IMR-90 (cell line): ENCODE measurements at regions not wholly inside any gene's neighbourhood (a gene's known extent, or its start where the extent isn't known, plus 50 kb on each side); places are given as distances from the start of the nearest gene placed in this dataset.

Experiments
- ATAC-seq: fragments of 200-7000 bp; cut with Tn5 transposase; 2 replicates; pipeline ENCODE4 v1.9.1; 2020; ENCODE audit warnings: low read depth, mild to moderate bottlenecking, moderate library complexity
- BruUV-seq: library from RNA; stranded (reverse); fragments of 400-500 nt; replicated peaks from 2 replicates; lab custom pipeline; 2021; lab: Mats Ljungman, UMichigan
- CTCF ChIA-PET: fragments of 300-600 bp; formaldehyde crosslinking; extraction: SDS; loops from one replicate; lab custom pipeline; 2021; ENCODE audit warnings: antibody characterized with exemption; lab: Yijun Ruan, JAX
- POLR2A ChIA-PET: fragments of 300-600 bp; sonication (Branson Sonifier 250); formaldehyde crosslinking; loops from one replicate; lab custom pipeline; 2022; ENCODE audit warnings: antibody characterized with exemption; ENCODE audit not compliant: unreplicated experiment; lab: Charles Lee
- DNase-seq: peaks from one replicate; pipeline ENCODE4 v3.0.0; 2013
- H2AFZ ChIP-seq: replicated peaks from 2 replicates; pipeline ENCODE3; 2013; ENCODE audit warnings: low read length, mild to moderate bottlenecking; ENCODE audit not compliant: poor library complexity
- H2AK5ac ChIP-seq: 2 replicates; pipeline ENCODE4 v1.6.1; 2013; ENCODE audit warnings: low read depth, low read length, inconsistent platforms
- H2AK9ac ChIP-seq: replicated peaks from 2 replicates; pipeline ENCODE3; 2013; ENCODE audit warnings: mild to moderate bottlenecking, low read depth, low read length, moderate library complexity; ENCODE audit not compliant: poor library complexity
- H2BK120ac ChIP-seq: 2 replicates; pipeline ENCODE4 v1.6.1; 2013; ENCODE audit warnings: low read depth, low read length, inconsistent platforms
- H2BK15ac ChIP-seq: 3 replicates; pipeline ENCODE4 v1.6.1; 2013; ENCODE audit warnings: low read depth, low read length, inconsistent platforms
- H2BK20ac ChIP-seq: 2 replicates; pipeline ENCODE4 v1.6.1; 2013; ENCODE audit warnings: low read depth, mild to moderate bottlenecking, inconsistent platforms, low read length, moderate library complexity
- H2BK5ac ChIP-seq: 2 replicates; pipeline ENCODE4 v1.6.1; 2013; ENCODE audit warnings: mild to moderate bottlenecking, low read depth, low read length, inconsistent platforms; ENCODE audit not compliant: poor library complexity, severe bottlenecking
- H3K14ac ChIP-seq: replicated peaks from 2 replicates; pipeline ENCODE4 v1.6.1; 2013; ENCODE audit warnings: low read depth, low read length, inconsistent platforms
- H3K18ac ChIP-seq: 2 replicates; pipeline ENCODE4 v1.6.1; 2013; ENCODE audit warnings: low read depth, low read length, control low read depth
- H3K23ac ChIP-seq: 2 replicates; pipeline ENCODE4 v1.6.1; 2013; ENCODE audit warnings: low read depth, low read length, inconsistent platforms
- H3K27ac ChIP-seq: 2 replicates; pipeline ENCODE4 v1.5.1; 2013; ENCODE audit warnings: mild to moderate bottlenecking, control low read depth, low read length; ENCODE audit not compliant: insufficient read depth
- H3K27me3 ChIP-seq: 2 replicates; pipeline ENCODE4 v1.6.1; 2013; ENCODE audit warnings: low read length; ENCODE audit not compliant: control insufficient read depth, insufficient read depth
- H3K36me3 ChIP-seq: 2 replicates; pipeline ENCODE4 v1.6.1; 2013; ENCODE audit warnings: low read length, mixed read lengths; ENCODE audit not compliant: control insufficient read depth, insufficient read depth
- H3K4ac ChIP-seq: 2 replicates; pipeline ENCODE4 v1.6.1; 2013; ENCODE audit warnings: low read depth, low read length, inconsistent platforms
- H3K4me1 ChIP-seq: 2 replicates; pipeline ENCODE4 v1.6.1; 2013; ENCODE audit warnings: low read length, mixed read lengths; ENCODE audit not compliant: control insufficient read depth, insufficient read depth
- H3K4me2 ChIP-seq: 2 replicates; pipeline ENCODE4 v1.6.1; 2013; ENCODE audit warnings: low read depth, mild to moderate bottlenecking, control low read depth, low read length, moderate library complexity
- H3K4me3 ChIP-seq: 2 replicates; pipeline ENCODE4 v1.5.1; 2013; ENCODE audit warnings: low read depth, mild to moderate bottlenecking, control low read depth, low read length, moderate library complexity; ENCODE audit not compliant: insufficient read depth
- H3K56ac ChIP-seq: 2 replicates; pipeline ENCODE4 v1.6.1; 2013; ENCODE audit warnings: low read length, inconsistent platforms; ENCODE audit not compliant: insufficient read depth; ENCODE audit errors: extremely low read depth
- H3K79me1 ChIP-seq, 2 experiments: 2 replicates each; pipeline ENCODE4 v1.6.1; 2013; ENCODE audit warnings: low read length in 2 of 2, inconsistent platforms in 1 of 2, low read depth in 1 of 2
- H3K9ac ChIP-seq: 2 replicates; pipeline ENCODE4 v1.6.1; 2013; ENCODE audit warnings: low read depth, low read length, control low read depth
- H3K9me1 ChIP-seq: 2 replicates; pipeline ENCODE4 v1.6.1; 2013; ENCODE audit warnings: low read length, inconsistent platforms; ENCODE audit not compliant: insufficient read depth
- H3K9me3 ChIP-seq: 2 replicates; pipeline ENCODE4 v1.6.1; 2013; ENCODE audit warnings: low read length; ENCODE audit not compliant: control insufficient read depth, insufficient read depth
- H4K20me1 ChIP-seq: 2 replicates; pipeline ENCODE4 v1.6.1; 2013; ENCODE audit warnings: low read length, inconsistent platforms; ENCODE audit not compliant: insufficient read depth
- H4K5ac ChIP-seq: 2 replicates; pipeline ENCODE4 v1.6.1; 2013; ENCODE audit warnings: mild to moderate bottlenecking, low read depth, low read length, control low read depth
- H4K8ac ChIP-seq, 2 experiments: 2 replicates each; pipeline ENCODE4 v1.6.1; 2013; ENCODE audit warnings: low read depth in 2 of 2, low read length in 2 of 2, control low read depth in 1 of 2, inconsistent platforms in 1 of 2
- H4K91ac ChIP-seq: 2 replicates; pipeline ENCODE4 v1.6.1; 2013; ENCODE audit warnings: low read depth, low read length, inconsistent platforms; ENCODE audit not compliant: insufficient read depth
- BHLHE40 ChIP-seq: fragments of 150-350 bp; IDR thresholded peaks from 2 replicates; pipeline ENCODE4 v1.6.1; 2016; ENCODE audit warnings: mild to moderate bottlenecking, low read depth, low read length
- CHD1 ChIP-seq: IDR thresholded peaks from 2 replicates; pipeline ENCODE4 v1.6.1; 2012; ENCODE audit warnings: low read depth, low read length, improper control_type of control experiment
- MAZ ChIP-seq: IDR thresholded peaks from 2 replicates; pipeline ENCODE4 v1.6.1; 2012; ENCODE audit warnings: low read depth, mild to moderate bottlenecking, low read length, improper control_type of control experiment, moderate library complexity, borderline replicate concordance
- MXI1 ChIP-seq: IDR thresholded peaks from 2 replicates; pipeline ENCODE4 v1.6.1; 2012; ENCODE audit warnings: low read depth, mild to moderate bottlenecking, low read length, moderate library complexity, borderline replicate concordance
- NFE2L2 ChIP-seq: fragments of 150-350 bp; IDR thresholded peaks from 2 replicates; pipeline ENCODE4 v1.6.1; 2016; ENCODE audit warnings: low read depth, mild to moderate bottlenecking, low read length
- POLR2A ChIP-seq: IDR thresholded peaks from 2 replicates; pipeline ENCODE4 v1.6.1; 2012; ENCODE audit warnings: mild to moderate bottlenecking, low read depth, low read length
- RCOR1 ChIP-seq: IDR thresholded peaks from 2 replicates; pipeline ENCODE4 v1.6.1; 2012; ENCODE audit warnings: mild to moderate bottlenecking, low read length, improper control_type of control experiment; ENCODE audit not compliant: insufficient replicate concordance
- RFX5 ChIP-seq: IDR thresholded peaks from 2 replicates; pipeline ENCODE4 v1.8.0; 2012; ENCODE audit warnings: low read depth, mild to moderate bottlenecking, low read length, moderate library complexity
- WGBS, 2 experiments: methylation state at CpG; one replicate each; pipeline versions ENCODE4 v1.1.5 to v1.1.7; 2013; ENCODE audit warnings: missing lambda C conversion rate in 2 of 2; ENCODE audit not compliant: insufficient read length in 1 of 2; ENCODE audit errors: extremely low coverage in 2 of 2; 5-methylcytosine and 5-hydroxymethylcytosine counted together
- dilution Hi-C: fragments of 300-500 bp; cut with HindIII; formaldehyde crosslinking; loops from one replicate; pipeline ENCODE4 v1.14.3; 2018; ENCODE audit warnings: low sequenced_read_pairs; ENCODE audit not compliant: unreplicated experiment
- in situ Hi-C: fragments of 300-500 bp; cut with MboI; formaldehyde crosslinking; loops from 3 replicates; pipeline ENCODE4 v1.14.3; 2019; ENCODE audit warnings: low sequenced_read_pairs, inconsistent platforms, mixed read lengths
- intact Hi-C: fragments of 100-400 bp; cut with micrococcal nuclease; formaldehyde crosslinking; loops from 2 replicates; pipeline ENCODE4 v1.10.0; 2022
- TF ChIP-seq, protein P1 (sequence below): conservative IDR thresholded peaks from 2 replicates; pipeline ENCODE4 v1.5.1; 2012; ENCODE audit warnings: mild to moderate bottlenecking, low read depth, low read length, improper control_type of control experiment

- Histone ChIP-seq H3K4me3 (no peak overlapping the region), H3K79me1 (no peaks in the 10 kb centered on the region), H3K23ac (no peak overlapping the region), H3K4me2 (no peak overlapping the region), H3K9me1 (no peaks in the 10 kb centered on the region), H3K4me1 (no peaks in the 10 kb centered on the region), H4K91ac (no peak overlapping the region), H3K14ac (no peak overlapping the region), H3K9me3 (peaks cover 3% of the 10 kb centered on the region; the same call in 1 of the 2 replicates), H2BK20ac (no peak overlapping the region), H2AK5ac (no peak overlapping the region), H3K18ac (no peak overlapping the region), H2AK9ac (no peak overlapping the region), H3K4ac (no peak overlapping the region), H3K9ac (no peak overlapping the region), H3K56ac (no peak overlapping the region), H4K5ac (no peak overlapping the region), H2AFZ (no peak overlapping the region), H2BK120ac (no peak overlapping the region), H2BK15ac (no peak overlapping the region), H3K27me3 (no peaks in the 10 kb centered on the region), H2BK5ac (no peak overlapping the region), H4K20me1 (no peaks in the 10 kb centered on the region), H3K27ac (no peak overlapping the region), H3K36me3 (no peaks in the 10 kb centered on the region), H4K8ac (no peak overlapping the region)
- dilution Hi-C loops: no loop called here
- no peak for DNase-seq
- ATAC-seq: no peak
- no TSS peak for BruUV-seq
- no CpG with 5 or more reads among the region's 1 CpG for WGBS, 2 experiments
- ChIA-PET CTCF (no interaction called here), POLR2A (no interaction called here)
- intact Hi-C loops: no loop called here
- TF ChIP-seq BHLHE40: no peak
- no peak for TF ChIP-seq POLR2A
- TF ChIP-seq NFE2L2: no peak
- TF ChIP-seq, protein P1, sequence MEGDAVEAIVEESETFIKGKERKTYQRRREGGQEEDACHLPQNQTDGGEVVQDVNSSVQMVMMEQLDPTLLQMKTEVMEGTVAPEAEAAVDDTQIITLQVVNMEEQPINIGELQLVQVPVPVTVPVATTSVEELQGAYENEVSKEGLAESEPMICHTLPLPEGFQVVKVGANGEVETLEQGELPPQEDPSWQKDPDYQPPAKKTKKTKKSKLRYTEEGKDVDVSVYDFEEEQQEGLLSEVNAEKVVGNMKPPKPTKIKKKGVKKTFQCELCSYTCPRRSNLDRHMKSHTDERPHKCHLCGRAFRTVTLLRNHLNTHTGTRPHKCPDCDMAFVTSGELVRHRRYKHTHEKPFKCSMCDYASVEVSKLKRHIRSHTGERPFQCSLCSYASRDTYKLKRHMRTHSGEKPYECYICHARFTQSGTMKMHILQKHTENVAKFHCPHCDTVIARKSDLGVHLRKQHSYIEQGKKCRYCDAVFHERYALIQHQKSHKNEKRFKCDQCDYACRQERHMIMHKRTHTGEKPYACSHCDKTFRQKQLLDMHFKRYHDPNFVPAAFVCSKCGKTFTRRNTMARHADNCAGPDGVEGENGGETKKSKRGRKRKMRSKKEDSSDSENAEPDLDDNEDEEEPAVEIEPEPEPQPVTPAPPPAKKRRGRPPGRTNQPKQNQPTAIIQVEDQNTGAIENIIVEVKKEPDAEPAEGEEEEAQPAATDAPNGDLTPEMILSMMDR: no peak
- TF ChIP-seq CHD1: no peak
- no peak for TF ChIP-seq MAZ
- no peak for TF ChIP-seq RCOR1
- no peak for TF ChIP-seq MXI1
- TF ChIP-seq RFX5: no peak
- in situ Hi-C loops: no loop called here
Measured at GRCh38 chr3:103513003-103513402, 1078.2 kb downstream of the ZPLD1 start.
